GM12891 (cell line): ENCODE measurements at regions not wholly inside any gene's neighbourhood (a gene's known extent, or its start where the extent isn't known, plus 50 kb on each side); places are given as distances from the start of the nearest gene placed in this dataset.

Experiments used
- POLR2A ChIP-seq: IDR thresholded peaks from 2 replicates; pipeline ENCODE4 v1.6.1; 2011; ENCODE audit warnings: low read depth, low read length, control low read depth
- POLR2AphosphoS5 ChIP-seq: IDR thresholded peaks from 2 replicates; pipeline ENCODE4 v1.6.1; 2011; ENCODE audit warnings: low read depth, low read length, control low read depth
- SPI1 ChIP-seq: IDR thresholded peaks from 2 replicates; pipeline ENCODE4 v1.6.1; 2011; ENCODE audit warnings: low read depth, low read length, control low read depth
- TAF1 ChIP-seq: IDR thresholded peaks from 2 replicates; pipeline ENCODE4 v1.6.1; 2011; ENCODE audit warnings: low read depth, low read length, control low read depth

DNA sequence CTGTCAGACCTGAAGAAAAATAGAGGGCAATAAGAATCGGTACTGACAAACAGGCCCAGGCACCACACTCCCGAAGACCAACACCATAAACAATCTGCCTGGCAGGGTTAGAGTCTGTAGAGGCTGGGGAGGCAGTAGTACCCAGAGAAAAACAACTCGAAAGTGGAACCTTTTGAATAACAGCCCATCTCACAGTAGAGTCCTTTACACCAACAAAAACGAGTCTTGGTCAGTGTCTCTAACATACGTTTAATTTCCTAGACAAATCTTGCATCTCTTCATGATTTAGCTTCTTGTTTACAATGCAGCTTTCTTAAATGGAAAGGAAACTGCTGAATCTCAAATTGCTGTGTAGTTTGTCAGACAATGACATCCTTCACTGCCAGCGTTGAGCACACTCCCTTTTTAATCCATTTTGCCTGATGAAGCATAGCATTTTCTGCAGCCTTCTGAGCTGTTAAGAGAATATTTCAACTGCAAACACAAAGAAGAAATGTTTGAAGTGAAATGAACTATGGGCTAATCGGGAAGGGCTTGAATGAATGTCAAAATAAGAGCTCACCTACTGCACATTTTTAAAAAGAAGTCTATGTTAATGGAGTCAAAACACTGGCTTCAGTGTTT lies 73.1 kb upstream of the DSG1 start:
- TF ChIP-seq SPI1 (no peak), POLR2AphosphoS5 (no peak), POLR2A (no peak), TAF1 (no peak)
